Transverse colon (tissue), 3 donors: ENCODE measurements at regions not wholly inside any gene's neighbourhood (a gene's known extent, or its start where the extent isn't known, plus 50 kb on each side); places are given as distances from the start of the nearest gene placed in this dataset.

ENCODE experiments used
- EP300 ChIP-seq: sonication (generic); formaldehyde crosslinking; IDR thresholded peaks from one replicate; pipeline ENCODE4 v1.6.1; 2017; ENCODE audit warnings: antibody characterized with exemption, low read depth
- POLR2A ChIP-seq: fragments of 450-650 bp; IDR thresholded peaks from one replicate; pipeline ENCODE4 v1.6.1; 2016; ENCODE audit warnings: antibody characterized with exemption, mild to moderate bottlenecking, moderate library complexity
- TF ChIP-seq, protein P1 (sequence below), 5 experiments: fragments of 200-600 bp in 3 of 5; fragments of 450-650 bp in 2 of 5; sonication (generic) in 3 of 5; IDR thresholded peaks; 1 replicate in 2 of 5; 2 replicates in 3 of 5; pipeline ENCODE4 v1.5.1; 2016 to 2017; ENCODE audit warnings: antibody characterized with exemption in 5 of 5, inconsistent platforms in 3 of 5, mild to moderate bottlenecking in 2 of 5, moderate library complexity in 1 of 5

DNA sequence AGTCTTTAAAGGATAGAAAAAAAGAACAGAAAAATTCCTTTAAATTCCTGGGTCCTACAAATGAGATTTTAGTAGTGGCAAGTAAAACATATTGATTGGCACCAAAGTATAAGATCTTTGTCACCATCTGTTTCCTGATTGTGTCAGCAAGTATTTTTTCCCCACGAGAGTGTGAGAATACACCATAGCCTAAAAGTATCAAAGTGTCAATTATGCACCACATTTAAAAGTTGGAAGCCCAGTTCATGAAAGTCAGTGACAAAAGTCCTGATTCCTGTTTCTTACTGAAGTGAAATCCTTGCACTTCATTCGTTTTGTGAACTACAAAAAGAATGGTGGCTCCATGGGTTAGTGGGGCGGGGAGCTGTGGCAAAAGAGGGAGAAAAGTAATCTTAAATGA lies 83.8 kb upstream of the DPH6 start:
- TF ChIP-seq, protein P1, sequence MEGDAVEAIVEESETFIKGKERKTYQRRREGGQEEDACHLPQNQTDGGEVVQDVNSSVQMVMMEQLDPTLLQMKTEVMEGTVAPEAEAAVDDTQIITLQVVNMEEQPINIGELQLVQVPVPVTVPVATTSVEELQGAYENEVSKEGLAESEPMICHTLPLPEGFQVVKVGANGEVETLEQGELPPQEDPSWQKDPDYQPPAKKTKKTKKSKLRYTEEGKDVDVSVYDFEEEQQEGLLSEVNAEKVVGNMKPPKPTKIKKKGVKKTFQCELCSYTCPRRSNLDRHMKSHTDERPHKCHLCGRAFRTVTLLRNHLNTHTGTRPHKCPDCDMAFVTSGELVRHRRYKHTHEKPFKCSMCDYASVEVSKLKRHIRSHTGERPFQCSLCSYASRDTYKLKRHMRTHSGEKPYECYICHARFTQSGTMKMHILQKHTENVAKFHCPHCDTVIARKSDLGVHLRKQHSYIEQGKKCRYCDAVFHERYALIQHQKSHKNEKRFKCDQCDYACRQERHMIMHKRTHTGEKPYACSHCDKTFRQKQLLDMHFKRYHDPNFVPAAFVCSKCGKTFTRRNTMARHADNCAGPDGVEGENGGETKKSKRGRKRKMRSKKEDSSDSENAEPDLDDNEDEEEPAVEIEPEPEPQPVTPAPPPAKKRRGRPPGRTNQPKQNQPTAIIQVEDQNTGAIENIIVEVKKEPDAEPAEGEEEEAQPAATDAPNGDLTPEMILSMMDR (IDR thresholded peaks at IDR 0.05) = no peak
- TF ChIP-seq EP300 (no peak), POLR2A (no peak)
